Skeletal muscle cell (primary cell): ENCODE measurements at regions not wholly inside any gene's neighbourhood (a gene's known extent, or its start where the extent isn't known, plus 50 kb on each side); places are given as distances from the start of the nearest gene placed in this dataset.
A peak's percentile ranks its signal among the peaks of the same experiment; 100 is the strongest.
"Not testable (repeated sequence)": the region's sequence is repeated elsewhere in the genome, so short reads cannot be mapped to it uniquely, and the experiment has no call there.

ENCODE experiments used
- DNase-seq: peaks from one replicate; pipeline ENCODE4 v3.0.0-alpha.2; 2010; ENCODE audit warnings: low read depth
- H3K4me3 ChIP-seq: 2 replicates; pipeline ENCODE4 v1.5.1; 2011; ENCODE audit warnings: low read depth, mild to moderate bottlenecking, control low read depth, low read length, moderate library complexity

GRCh38 chr4:106607558-106607957, 239.0 kb upstream of the GIMD1 start:
- H3K4me3 ChIP-seq: no peak overlapping the region
- no peak for DNase-seq

- H3K4me3 ChIP-seq: no peak overlapping the region
- no peak for DNase-seq
These were observed 235.9 kb upstream of the GIMD1 start for GRCh38 chr4:106604319-106605051.

- DNase-seq: no peak
- no peak overlapping the region for H3K4me3 ChIP-seq
These were observed 234.9 kb upstream of the GIMD1 start for GRCh38 chr4:106603471-106603870.

GRCh38 chr4:106602711-106603110, 234.1 kb upstream of the GIMD1 start:
- no peak for DNase-seq
- no peak overlapping the region for H3K4me3 ChIP-seq

- no peak overlapping the region for H3K4me3 ChIP-seq
- no peak for DNase-seq
These were observed 232.9 kb upstream of the GIMD1 start for GRCh38 chr4:106601519-106601918.

- DNase-seq: no peak
- H3K4me3 ChIP-seq: no peak overlapping the region
These were observed 227.3 kb upstream of the GIMD1 start for GRCh38 chr4:106595906-106596305.

- no peak for DNase-seq
- no peak overlapping the region for H3K4me3 ChIP-seq
These were observed 225.8 kb upstream of the GIMD1 start for GRCh38 chr4:106594291-106594952.

- H3K4me3 ChIP-seq: no peak overlapping the region
- no peak for DNase-seq
These were observed 220.3 kb upstream of the GIMD1 start for GRCh38 chr4:106588891-106589290.

- DNase-seq: peak; percentile 51
- H3K4me3 ChIP-seq: no peak overlapping the region
These were observed 219.0 kb upstream of the GIMD1 start for GRCh38 chr4:106587558-106587957.

- H3K4me3 ChIP-seq: no peak overlapping the region
- no peak for DNase-seq
These were observed 217.4 kb upstream of the GIMD1 start for GRCh38 chr4:106585915-106586349.

- no peak for DNase-seq
- H3K4me3 ChIP-seq: no peak overlapping the region
These were observed 215.9 kb upstream of the GIMD1 start for GRCh38 chr4:106584337-106584989.

GRCh38 chr4:106583567-106583966, 215.0 kb upstream of the GIMD1 start:
- peak; percentile 82 for DNase-seq

GRCh38 chr4:106583108-106583507, 214.5 kb upstream of the GIMD1 start:
- H3K4me3 ChIP-seq: no peak overlapping the region
- no peak for DNase-seq

More at GRCh38 chr4:106583567-106583966, 215.0 kb upstream of the GIMD1 start:
- H3K4me3 ChIP-seq: no peak overlapping the region

GRCh38 chr4:106582103-106582502, 213.5 kb upstream of the GIMD1 start:
- no peak for DNase-seq
- H3K4me3 ChIP-seq: no peak overlapping the region

GRCh38 chr4:106579236-106579635, 210.7 kb upstream of the GIMD1 start:
- no peak overlapping the region for H3K4me3 ChIP-seq
- no peak for DNase-seq

GRCh38 chr4:106569146-106570031, 200.8 kb upstream of the GIMD1 start:
- no peak for DNase-seq
- H3K4me3 ChIP-seq: no peak overlapping the region

- no peak overlapping the region for H3K4me3 ChIP-seq
- no peak for DNase-seq
These were observed 197.1 kb upstream of the GIMD1 start for GRCh38 chr4:106565727-106566126.

- DNase-seq, H3K4me3 ChIP-seq: not testable (repeated sequence)
These were observed 195.1 kb upstream of the GIMD1 start for GRCh38 chr4:106563637-106564036.

GRCh38 chr4:106551724-106552123, 183.1 kb upstream of the GIMD1 start:
- DNase-seq: no peak
- no peak overlapping the region for H3K4me3 ChIP-seq
